GM18520 (cell line): ENCODE measurements at regions not wholly inside any gene's neighbourhood (a gene's known extent, or its start where the extent isn't known, plus 50 kb on each side); places are given as distances from the start of the nearest gene placed in this dataset.

Experiments used
- ATAC-seq: cut with Tn5 transposase; IDR thresholded peaks from one replicate; pipeline ENCODE4 v1.9.1; 2021; ENCODE audit not compliant: unreplicated experiment

DNA sequence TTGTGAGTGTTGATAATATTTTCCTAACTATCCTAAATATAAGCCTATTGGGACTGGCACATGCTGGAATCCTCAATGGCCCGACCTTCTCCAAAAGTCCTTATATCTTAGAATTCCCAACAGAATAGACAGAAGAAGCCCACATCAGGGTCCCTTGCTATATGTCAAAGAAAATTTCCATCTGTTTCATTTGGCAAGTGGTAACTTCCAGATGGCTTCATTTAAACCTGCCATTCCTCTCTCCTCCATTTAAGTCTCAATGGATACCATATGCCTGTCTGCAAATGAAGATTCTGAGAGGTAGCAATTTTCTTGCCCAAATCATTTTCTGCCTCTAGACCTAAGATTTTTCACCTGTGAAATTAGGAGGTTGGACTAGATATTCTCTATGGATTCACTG, 73.1 kb upstream of the KCNA4 start:
- no peak for ATAC-seq

DNA sequence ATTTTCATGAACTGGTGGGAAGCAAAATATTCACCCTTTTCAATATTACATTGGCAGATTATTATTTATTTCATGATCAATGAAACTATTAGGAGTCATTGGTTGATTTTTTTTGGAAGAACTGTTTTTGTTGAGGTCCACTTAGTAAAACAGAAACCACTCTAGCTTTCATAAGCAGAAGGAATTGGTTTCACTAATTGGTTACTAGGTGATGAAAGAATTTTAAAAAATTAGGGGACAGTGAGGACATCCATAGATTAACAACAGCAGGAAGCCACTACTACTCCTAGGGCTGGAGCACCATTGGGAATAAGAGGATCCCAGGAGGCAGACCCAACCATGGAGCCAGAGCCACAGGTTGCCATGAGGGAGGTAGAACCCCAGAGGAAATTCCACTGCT, 74.4 kb upstream of the KCNA4 start:
- ATAC-seq = no peak

DNA sequence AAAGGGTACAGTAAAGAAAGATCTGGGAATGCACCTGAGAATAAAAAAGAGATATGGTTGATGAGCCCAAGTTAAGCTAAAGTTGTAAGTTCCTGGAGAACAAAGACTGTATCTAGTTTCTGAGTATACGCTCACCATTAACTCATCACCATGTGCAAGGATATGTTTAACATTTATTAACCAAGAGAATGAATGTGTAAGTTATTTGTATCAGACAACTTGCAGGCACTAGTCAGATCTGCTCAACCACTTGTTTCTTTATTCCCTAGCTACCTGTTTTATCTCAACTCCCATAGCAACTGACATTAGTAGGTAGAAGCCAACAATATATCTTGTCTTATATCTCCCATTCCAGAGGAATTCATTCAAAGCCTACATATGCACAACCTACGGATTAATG, 74.9 kb upstream of the KCNA4 start:
- ATAC-seq = no peak

DNA sequence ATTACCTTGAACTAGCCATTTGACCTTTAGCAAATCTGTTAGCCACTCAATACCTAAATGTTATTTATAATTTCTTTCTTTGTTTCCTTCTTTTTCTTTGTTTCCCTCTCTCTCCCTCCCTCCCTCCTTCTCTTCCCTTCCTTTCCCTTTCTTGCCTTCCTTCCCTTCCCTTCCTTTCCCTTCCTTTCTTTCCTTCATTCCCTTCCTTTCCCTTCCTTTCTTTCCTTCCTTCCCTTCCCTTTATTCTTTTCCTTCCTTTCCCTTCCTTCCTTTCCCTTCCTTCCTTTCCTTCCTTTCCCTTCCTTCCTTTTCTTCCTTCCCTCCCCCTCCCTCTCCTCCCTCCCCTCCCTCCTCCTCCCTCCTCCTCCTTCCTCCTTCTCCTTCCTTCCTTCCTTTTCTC, 75.7 kb upstream of the KCNA4 start:
- ATAC-seq = no peak

DNA sequence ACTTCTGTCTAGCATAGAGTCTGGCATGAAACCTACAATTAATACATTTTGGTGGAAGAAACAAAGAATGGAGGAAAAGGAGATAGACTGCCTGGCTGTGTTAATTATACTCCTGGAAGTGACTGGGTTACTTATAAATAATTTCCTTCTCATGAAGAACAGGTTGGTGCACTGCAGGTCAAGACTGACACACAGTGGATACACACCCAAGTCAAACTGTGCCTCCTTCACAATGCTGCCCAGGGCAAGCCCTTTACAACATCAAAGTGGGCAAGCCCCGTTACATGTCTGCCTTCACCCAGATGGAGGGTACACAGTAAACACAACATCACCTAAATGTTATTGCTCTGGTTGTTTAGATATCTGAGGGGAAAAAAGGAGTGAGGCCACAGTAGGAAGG, 83.7 kb upstream of the KCNA4 start:
- ATAC-seq = no peak

- no peak for ATAC-seq
Measured at GRCh38 chr11:30106222-30107181, 89.7 kb upstream of the KCNA4 start.

DNA sequence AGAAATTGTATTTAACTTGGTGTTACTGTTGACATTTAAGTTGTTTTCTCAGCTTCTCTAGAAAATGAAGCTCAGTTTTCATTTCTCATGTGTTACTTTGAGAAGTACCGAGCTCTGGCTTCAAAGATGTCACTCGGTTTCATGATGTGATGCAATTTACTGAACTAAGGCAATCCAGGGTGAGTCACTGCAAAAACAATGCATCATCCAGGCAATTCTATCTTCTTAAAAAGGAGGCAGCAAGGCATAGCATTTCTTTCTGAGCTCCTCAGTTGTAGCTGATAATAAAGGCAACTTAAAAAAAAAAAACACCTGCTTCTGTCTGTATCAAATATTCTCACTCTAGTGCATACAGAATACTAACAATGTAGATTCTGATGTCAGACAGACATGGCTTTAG, 91.1 kb upstream of the KCNA4 start:
- ATAC-seq = no peak

DNA sequence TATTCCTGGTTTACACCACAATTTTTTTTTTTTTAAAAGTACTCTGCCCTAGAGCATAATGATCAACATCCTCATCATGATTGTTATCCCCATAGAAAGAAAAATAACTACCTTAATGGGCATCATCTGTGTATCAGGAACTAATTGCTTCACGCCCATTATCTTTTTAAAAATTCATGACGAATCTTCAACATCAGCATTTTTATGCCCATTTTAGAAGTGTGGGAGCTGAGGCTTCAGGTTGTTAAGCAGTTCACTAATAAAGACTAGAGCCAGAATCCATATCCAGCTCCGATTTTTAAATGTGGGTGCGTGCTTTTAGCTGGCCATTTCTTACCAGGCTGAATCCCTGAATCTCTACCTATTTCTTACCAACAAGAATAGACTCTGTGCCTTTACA, 92.9 kb upstream of the KCNA4 start:
- ATAC-seq = no peak

GRCh38 chr11:30110691-30111090, 93.9 kb upstream of the KCNA4 start:
- ATAC-seq = no peak

DNA sequence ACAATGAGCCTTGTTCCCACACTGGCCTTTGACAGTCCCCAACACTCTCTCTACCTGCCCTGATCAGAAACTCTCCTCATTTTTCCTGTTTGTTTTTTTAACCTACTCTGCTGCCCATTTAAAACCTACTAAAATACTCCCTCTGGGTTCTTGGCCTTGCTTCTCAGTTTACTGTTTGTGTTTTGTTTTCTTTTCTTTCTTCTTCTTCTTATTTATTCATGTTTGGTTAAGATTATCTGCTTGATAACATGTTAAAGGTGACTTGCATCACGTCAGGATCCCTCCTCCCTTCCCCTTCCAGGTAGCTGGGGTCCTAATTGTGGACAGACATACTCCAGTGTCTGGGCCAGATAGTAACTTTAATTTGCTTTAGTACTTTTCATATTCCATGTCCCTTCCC, 95.0 kb upstream of the KCNA4 start:
- no peak for ATAC-seq

DNA sequence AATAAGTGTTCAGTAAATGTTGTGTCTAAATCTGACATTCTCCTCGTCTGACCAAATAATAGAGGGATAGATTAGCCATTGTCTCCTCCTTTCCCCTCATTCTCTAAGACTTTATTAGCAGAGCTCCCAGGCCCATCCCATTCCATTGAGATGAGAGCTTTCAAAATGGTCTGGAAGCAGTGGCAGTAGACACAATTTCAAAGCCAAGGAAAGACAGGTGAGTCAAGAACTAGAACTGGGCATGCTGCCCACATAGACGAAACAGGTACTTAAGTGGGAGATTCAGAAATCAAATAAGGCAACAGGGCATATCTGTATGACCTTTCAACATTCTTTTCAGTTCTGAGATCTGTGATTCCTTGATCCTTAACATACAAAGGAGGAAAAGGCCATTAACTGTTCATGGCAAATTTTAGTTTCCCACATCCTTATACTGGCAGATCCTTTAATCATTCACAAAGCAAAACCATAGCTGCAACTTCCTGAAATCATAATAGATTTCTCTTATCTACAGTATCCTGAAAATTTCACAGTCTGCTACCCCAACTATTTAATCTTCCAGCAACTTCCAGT, 96.6 kb upstream of the KCNA4 start:
- no peak for ATAC-seq

GRCh38 chr11:30116512-30116911, 99.7 kb upstream of the KCNA4 start:
- ATAC-seq = no peak

DNA sequence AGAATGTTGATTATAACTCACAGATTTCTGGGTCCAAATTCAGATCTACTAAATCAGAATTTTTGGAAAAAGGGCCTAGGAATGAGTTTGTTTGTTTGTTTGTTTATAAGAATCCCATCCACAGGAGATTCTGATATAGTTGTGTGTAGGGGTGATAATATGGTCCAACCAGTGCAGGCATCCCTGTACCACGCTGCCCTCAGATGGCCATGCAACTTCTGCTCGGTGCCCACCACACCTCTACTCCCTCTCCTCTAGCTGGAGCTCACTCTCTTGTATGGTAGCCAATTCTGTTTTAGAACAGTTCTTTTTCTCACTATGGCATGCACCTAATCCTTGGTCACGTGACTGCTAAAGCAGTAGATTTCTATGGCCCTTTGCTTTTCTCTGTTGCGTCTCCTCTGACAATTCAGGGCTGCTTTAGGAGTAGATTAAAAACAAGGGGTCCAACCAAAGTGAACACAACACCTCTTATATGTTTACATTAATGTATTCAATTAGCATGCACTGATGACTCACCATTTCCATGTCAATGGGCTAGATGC, 103.3 kb upstream of the KCNA4 start:
- no peak for ATAC-seq

DNA sequence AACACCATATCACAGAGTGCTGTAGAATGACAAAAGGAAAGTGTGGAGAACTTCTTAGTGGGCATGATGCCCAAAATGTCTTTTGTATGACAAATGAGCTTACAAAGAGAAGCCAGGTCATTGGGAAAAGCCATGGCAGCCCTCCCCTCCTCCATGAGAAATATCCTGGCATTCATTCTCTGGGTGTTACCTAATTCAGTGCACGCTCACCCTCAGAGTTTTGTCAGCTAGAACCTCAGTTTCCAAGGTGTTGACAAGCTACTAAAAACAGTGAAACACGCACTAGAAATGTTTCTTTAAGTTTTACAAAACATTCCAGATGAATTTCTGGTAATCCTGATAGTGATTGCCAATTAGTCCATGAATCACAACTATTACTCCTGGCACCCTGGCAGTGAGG, 105.4 kb upstream of the FSHB start:
- no peak for ATAC-seq

DNA sequence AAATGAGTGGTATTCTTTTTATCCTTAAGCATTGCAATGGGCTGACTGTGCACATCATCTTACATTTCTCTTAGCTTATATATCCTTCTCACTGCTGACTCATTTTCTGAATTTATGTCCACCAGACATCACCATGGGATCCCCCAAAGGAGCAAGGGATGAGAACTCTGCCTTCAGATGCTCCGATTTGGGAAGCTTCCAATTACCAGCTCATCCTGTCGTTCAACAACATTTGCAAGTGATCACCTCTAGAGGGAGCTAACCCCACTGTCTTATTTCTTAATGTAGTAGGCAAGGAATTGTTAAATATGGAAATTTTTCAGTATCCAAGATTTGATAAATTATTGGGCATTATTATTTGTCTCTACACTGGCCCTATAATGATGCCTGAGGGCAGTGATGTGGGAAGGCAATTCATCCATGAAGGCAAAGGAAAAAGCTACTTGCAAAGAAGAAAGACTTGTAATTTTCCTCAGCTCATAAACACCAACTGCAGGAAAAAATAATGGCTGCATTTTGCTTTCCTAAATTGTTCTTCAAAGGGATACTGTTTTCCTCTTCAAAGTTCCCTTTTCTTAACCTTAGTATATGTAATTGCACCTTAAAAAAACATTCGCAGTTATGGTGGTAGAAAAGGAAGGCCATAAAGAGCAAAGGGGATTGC, 102.4 kb upstream of the FSHB start:
- ATAC-seq = no peak

DNA sequence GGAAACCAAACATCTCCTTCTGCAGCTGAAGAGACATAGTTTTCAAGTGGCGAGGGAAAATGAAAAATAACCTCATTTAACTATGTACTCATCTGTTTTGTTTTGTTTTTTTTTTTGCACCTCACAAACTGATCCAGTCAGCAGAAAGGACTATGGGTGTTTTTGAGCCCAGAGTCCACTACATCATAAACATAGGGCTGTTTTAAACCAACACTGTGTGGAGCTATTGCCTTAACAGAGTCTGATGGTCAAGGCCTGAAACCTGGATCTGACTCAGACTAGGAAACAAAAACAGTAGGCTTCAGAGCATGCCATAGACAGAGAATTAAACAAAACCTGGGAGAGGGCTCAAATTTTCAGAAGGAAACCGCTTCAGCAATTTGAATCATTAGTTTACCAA, 99.3 kb upstream of the FSHB start:
- ATAC-seq = peak; percentile 66

- ATAC-seq = no peak
Measured at GRCh38 chr11:30133281-30133680, 97.5 kb upstream of the FSHB start.

DNA sequence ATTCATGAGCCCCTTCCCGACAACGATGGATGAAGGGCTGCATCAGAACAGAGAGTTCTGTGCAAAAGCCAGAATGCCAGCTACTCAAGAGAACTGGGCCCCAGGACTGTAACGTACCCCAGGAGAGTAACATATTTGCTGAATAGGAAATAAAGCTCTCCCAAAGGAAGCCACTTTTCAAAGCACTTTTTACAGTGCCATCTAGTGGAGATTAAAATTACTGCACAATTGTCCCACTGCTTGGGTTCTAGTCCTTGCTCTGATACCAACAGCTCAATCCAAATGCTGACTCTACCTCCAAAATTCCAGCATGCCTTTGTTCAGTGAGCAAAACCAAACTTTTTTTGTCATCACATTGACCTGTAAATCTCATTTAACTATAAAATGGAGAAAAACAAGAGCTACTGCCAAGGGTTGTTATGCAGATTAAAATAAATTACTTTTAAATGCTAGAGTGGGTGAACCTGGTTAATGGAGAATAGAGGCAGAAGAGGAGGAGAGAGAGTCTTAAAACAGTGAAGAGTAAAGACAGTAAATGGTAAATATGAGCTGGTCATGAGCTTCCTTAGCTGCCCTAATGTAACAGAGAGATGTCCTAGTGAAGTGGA, 87.6 kb upstream of the FSHB start:
- no peak for ATAC-seq

DNA sequence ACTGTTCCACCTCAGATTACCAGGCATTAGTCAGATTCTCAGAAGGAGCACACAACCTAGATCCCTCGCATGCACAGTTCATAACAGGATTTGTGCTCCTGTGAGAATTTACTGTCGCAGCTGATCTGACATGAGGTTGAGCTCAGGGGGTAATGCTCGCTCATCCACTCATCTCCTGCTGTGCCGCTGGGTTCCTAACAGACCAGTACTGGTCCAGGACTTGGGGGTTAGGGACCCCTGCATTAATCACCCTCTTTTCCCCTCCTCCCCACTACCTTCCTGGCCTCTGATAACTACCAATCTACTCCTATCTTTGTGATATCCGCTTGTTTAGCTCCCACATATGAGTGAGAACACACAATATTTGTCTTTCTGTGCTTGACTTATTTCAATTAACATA, 83.5 kb upstream of the FSHB start:
- ATAC-seq = no peak

GRCh38 chr11:30149998-30150397, 80.8 kb upstream of the FSHB start:
- ATAC-seq = no peak

DNA sequence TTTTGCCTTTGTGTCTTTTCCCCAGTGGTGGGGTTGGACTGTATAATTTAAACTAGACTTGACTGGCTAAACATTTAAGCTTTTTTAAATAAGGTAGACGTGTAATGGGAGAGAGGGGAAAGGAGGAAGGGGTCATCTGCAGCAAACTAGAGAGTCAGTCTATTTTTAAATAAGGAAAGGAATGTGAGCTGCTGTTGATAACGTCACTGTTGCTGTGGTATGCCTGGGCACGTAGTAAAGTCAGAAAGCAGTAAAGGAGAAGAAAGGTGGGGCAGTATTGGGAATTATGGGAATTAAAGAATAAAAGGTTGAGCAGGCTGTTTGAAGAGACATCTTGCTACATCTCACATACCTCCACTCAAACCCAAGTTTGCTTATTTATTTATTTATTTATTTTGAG, 80.4 kb upstream of the FSHB start:
- no peak for ATAC-seq
